K562 (cell line): ENCODE measurements at regions not wholly inside any gene's neighbourhood (a gene's known extent, or its start where the extent isn't known, plus 50 kb on each side); places are given as distances from the start of the nearest gene placed in this dataset.

Source experiments
- CTCF ChIP-seq, 3 experiments: IDR thresholded peaks in 2 of 3; conservative IDR thresholded peaks in 1 of 3; 2 replicates each; pipeline ENCODE4 v1.5.1; 2011 to 2012; ENCODE audit warnings: low read length in 3 of 3, mild to moderate bottlenecking in 3 of 3, control low read depth in 2 of 3, improper control_type of control experiment in 1 of 3, inconsistent platforms in 1 of 3, low read depth in 1 of 3, mixed read lengths in 1 of 3, moderate library complexity in 1 of 3; ENCODE audit not compliant: insufficient read depth in 2 of 3
- GMEB1 ChIP-seq: fragments of 250-450 bp; sonication (Bioruptor Pico); IDR thresholded peaks from 2 replicates; pipeline ENCODE4 v1.4.0; 2020; ENCODE audit warnings: mild to moderate bottlenecking
- HIVEP1 ChIP-seq: fragments of 250-450 bp; sonication (Bioruptor Pico); IDR thresholded peaks from 2 replicates; pipeline ENCODE4 v1.4.0; 2020; ENCODE audit warnings: mild to moderate bottlenecking
- POLR2AphosphoS5 ChIP-seq: IDR thresholded peaks from 2 replicates; pipeline ENCODE4 v1.6.1; 2011; ENCODE audit warnings: mild to moderate bottlenecking, low read depth, low read length, moderate library complexity; ENCODE audit not compliant: control insufficient read depth, insufficient read depth
- SAFB2 ChIP-seq: fragments of 200-400 bp; formaldehyde crosslinking; IDR thresholded peaks from 2 replicates; pipeline ENCODE4 v1.6.1; 2018; ENCODE audit warnings: borderline replicate concordance, low read length, low read depth, moderate library complexity; ENCODE audit not compliant: severe bottlenecking
- SMARCB1 ChIP-seq: IDR thresholded peaks from 2 replicates; pipeline ENCODE4 v1.6.1; 2011; ENCODE audit warnings: improper control_type of control experiment, low read depth; ENCODE audit not compliant: insufficient read length
- TCFL5 ChIP-seq: fragments of 250-450 bp; sonication (Bioruptor Pico); conservative IDR thresholded peaks from 2 replicates; pipeline ENCODE4 v1.6.1; 2021; ENCODE audit warnings: mild to moderate bottlenecking, moderate library complexity, matching md5 sums
- ZFX ChIP-seq: sonication (generic); formaldehyde crosslinking; IDR thresholded peaks from 2 replicates; pipeline ENCODE4 v1.8.0; 2022; ENCODE audit warnings: mild to moderate bottlenecking, missing genetic modification reagents, moderate library complexity
- ZNF780A ChIP-seq: fragments of 250-450 bp; sonication (Bioruptor Pico); IDR thresholded peaks from 2 replicates; pipeline ENCODE4 v1.5.0; 2021; ENCODE audit warnings: mild to moderate bottlenecking
- TF ChIP-seq, protein P1 (sequence below): sonication (generic); formaldehyde crosslinking; IDR thresholded peaks from 2 replicates; pipeline ENCODE4 v1.9.0; 2022; ENCODE audit warnings: mild to moderate bottlenecking, missing genetic modification reagents
- TF ChIP-seq, protein P2 (sequence below): sonication (generic); formaldehyde crosslinking; IDR thresholded peaks from 2 replicates; pipeline ENCODE4 v1.8.1; 2022; ENCODE audit warnings: missing genetic modification reagents
- TF ChIP-seq, protein P3 (sequence below), 2 experiments: fragments of 450-650 bp in 1 of 2; IDR thresholded peaks; 2 replicates each; pipeline ENCODE4 v1.6.1; 2011 to 2017; ENCODE audit warnings: low read depth in 2 of 2, antibody characterized with exemption in 1 of 2, borderline replicate concordance in 1 of 2, low read length in 1 of 2, mild to moderate bottlenecking in 1 of 2, mixed read lengths in 1 of 2; ENCODE audit not compliant: control insufficient read depth in 1 of 2
- TF ChIP-seq, protein P4 (sequence below): fragments of 250-450 bp; sonication (Bioruptor Pico); IDR thresholded peaks from 2 replicates; pipeline ENCODE4 v1.8.0; 2021; ENCODE audit warnings: mild to moderate bottlenecking, moderate library complexity
- TF ChIP-seq, protein P5 (sequence below): sonication (generic); formaldehyde crosslinking; IDR thresholded peaks from 2 replicates; pipeline ENCODE4 v1.8.0; 2022; ENCODE audit warnings: mild to moderate bottlenecking, missing genetic modification reagents

DNA sequence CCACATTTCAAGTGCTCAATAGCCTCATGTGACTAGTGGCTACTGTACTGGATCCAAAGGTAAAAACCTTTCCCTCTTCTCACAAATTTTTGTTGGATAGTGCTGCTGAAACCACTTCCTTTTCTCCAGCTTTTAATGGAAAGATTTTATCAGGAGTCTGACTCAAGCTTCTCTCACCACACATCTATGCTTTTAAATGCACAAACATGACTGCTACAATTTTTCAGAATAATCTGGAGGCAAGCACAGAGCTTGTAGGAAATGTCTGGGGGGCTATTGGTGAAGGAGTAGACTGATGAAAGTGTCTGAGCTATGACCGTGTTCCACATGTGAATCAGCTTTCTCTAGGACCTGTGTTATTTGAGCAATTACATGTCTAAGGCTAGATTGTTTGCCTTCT, 101.1 kb upstream of the FAT3 start:
- no peak for TF ChIP-seq POLR2AphosphoS5
- no peak for TF ChIP-seq GMEB1 (CRISPR knock-in tag)
- TF ChIP-seq, protein P1, sequence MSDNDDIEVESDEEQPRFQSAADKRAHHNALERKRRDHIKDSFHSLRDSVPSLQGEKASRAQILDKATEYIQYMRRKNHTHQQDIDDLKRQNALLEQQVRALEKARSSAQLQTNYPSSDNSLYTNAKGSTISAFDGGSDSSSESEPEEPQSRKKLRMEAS (CRISPR knock-in tag), result no peak
- TF ChIP-seq, protein P2, sequence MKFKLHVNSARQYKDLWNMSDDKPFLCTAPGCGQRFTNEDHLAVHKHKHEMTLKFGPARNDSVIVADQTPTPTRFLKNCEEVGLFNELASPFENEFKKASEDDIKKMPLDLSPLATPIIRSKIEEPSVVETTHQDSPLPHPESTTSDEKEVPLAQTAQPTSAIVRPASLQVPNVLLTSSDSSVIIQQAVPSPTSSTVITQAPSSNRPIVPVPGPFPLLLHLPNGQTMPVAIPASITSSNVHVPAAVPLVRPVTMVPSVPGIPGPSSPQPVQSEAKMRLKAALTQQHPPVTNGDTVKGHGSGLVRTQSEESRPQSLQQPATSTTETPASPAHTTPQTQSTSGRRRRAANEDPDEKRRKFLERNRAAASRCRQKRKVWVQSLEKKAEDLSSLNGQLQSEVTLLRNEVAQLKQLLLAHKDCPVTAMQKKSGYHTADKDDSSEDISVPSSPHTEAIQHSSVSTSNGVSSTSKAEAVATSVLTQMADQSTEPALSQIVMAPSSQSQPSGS (CRISPR knock-in tag), result no peak
- TF ChIP-seq, protein P3, sequence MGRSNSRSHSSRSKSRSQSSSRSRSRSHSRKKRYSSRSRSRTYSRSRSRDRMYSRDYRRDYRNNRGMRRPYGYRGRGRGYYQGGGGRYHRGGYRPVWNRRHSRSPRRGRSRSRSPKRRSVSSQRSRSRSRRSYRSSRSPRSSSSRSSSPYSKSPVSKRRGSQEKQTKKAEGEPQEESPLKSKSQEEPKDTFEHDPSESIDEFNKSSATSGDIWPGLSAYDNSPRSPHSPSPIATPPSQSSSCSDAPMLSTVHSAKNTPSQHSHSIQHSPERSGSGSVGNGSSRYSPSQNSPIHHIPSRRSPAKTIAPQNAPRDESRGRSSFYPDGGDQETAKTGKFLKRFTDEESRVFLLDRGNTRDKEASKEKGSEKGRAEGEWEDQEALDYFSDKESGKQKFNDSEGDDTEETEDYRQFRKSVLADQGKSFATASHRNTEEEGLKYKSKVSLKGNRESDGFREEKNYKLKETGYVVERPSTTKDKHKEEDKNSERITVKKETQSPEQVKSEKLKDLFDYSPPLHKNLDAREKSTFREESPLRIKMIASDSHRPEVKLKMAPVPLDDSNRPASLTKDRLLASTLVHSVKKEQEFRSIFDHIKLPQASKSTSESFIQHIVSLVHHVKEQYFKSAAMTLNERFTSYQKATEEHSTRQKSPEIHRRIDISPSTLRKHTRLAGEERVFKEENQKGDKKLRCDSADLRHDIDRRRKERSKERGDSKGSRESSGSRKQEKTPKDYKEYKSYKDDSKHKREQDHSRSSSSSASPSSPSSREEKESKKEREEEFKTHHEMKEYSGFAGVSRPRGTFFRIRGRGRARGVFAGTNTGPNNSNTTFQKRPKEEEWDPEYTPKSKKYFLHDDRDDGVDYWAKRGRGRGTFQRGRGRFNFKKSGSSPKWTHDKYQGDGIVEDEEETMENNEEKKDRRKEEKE (IDR thresholded peaks at IDR 0.05; ENCODE audit: borderline replicate concordance in 1 of 2, control insufficient read depth in 1 of 2, low read depth in 2 of 2, low read length in 1 of 2), result no peak
- TF ChIP-seq SAFB2, result no peak
- TF ChIP-seq, protein P4, sequence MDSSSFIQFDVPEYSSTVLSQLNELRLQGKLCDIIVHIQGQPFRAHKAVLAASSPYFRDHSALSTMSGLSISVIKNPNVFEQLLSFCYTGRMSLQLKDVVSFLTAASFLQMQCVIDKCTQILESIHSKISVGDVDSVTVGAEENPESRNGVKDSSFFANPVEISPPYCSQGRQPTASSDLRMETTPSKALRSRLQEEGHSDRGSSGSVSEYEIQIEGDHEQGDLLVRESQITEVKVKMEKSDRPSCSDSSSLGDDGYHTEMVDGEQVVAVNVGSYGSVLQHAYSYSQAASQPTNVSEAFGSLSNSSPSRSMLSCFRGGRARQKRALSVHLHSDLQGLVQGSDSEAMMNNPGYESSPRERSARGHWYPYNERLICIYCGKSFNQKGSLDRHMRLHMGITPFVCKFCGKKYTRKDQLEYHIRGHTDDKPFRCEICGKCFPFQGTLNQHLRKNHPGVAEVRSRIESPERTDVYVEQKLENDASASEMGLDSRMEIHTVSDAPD (CRISPR knock-in tag), result no peak
- no peak for TF ChIP-seq CTCF (IDR thresholded peaks at IDR 0.05 in 2 of 3, conservative IDR thresholded peaks at IDR 0.05 in 1 of 3; ENCODE audit: insufficient read depth in 2 of 3, low read depth in 1 of 3, low read length in 3 of 3)
- no peak for TF ChIP-seq TCFL5 (CRISPR knock-in tag)
- no peak for TF ChIP-seq ZNF780A (CRISPR knock-in tag)
- no peak for TF ChIP-seq HIVEP1 (CRISPR knock-in tag)
- no peak for TF ChIP-seq ZFX
- TF ChIP-seq, protein P5, sequence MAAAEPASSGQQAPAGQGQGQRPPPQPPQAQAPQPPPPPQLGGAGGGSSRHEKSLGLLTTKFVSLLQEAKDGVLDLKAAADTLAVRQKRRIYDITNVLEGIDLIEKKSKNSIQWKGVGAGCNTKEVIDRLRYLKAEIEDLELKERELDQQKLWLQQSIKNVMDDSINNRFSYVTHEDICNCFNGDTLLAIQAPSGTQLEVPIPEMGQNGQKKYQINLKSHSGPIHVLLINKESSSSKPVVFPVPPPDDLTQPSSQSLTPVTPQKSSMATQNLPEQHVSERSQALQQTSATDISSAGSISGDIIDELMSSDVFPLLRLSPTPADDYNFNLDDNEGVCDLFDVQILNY (CRISPR knock-in tag), result no peak
- no peak for TF ChIP-seq SMARCB1
